Activated naive CD4-positive, alpha-beta T cell treated with anti-CD3 and anti-CD28 coated beads, Interleukin-2, amount 10 ng/mL, durations not matched to agents 7 days and 5 days (primary cell): ENCODE measurements at regions not wholly inside any gene's neighbourhood (a gene's known extent, or its start where the extent isn't known, plus 50 kb on each side); places are given as distances from the start of the nearest gene placed in this dataset.
"Not testable (repeated sequence)": the region's sequence is repeated elsewhere in the genome, so short reads cannot be mapped to it uniquely, and the experiment has no call there.

Experiments used
- CTCF ChIA-PET: fragments of 350-600 bp; sonication (Branson Sonifier 250); formaldehyde crosslinking; loops from one replicate; lab custom pipeline; 2021; ENCODE audit warnings: antibody characterized with exemption; lab: Charles Lee
- DNase-seq: peaks from one replicate; pipeline ENCODE4 v3.0.0-alpha.2; 2020
- H3K27ac Mint-ChIP-seq: one replicate; pipeline ENCODE4 v1.8.0; 2021; ENCODE audit warnings: mild to moderate bottlenecking, moderate library complexity, mixed read lengths
- H3K27me3 Mint-ChIP-seq: one replicate; pipeline ENCODE4 v1.8.0; 2021; ENCODE audit warnings: mild to moderate bottlenecking, mixed read lengths
- H3K36me3 Mint-ChIP-seq: one replicate; pipeline ENCODE4 v1.8.0; 2021; ENCODE audit warnings: mixed read lengths
- H3K4me1 Mint-ChIP-seq: one replicate; pipeline ENCODE4 v1.8.0; 2021; ENCODE audit warnings: mixed read lengths
- H3K4me3 Mint-ChIP-seq: one replicate; pipeline ENCODE4 v1.8.0; 2021; ENCODE audit warnings: mild to moderate bottlenecking, moderate library complexity, mixed read lengths
- H3K9me3 Mint-ChIP-seq: one replicate; pipeline ENCODE4 v1.8.0; 2021; ENCODE audit warnings: mixed read lengths

- DNase-seq, H3K27me3 Mint-ChIP-seq, H3K4me1 Mint-ChIP-seq, H3K4me3 Mint-ChIP-seq, CTCF ChIA-PET, H3K27ac Mint-ChIP-seq, H3K36me3 Mint-ChIP-seq, H3K9me3 Mint-ChIP-seq: not testable (repeated sequence)
Observed at GRCh38 chrX:63209645-63210044, 141.5 kb downstream of the SPIN4 start.

- H3K4me1 Mint-ChIP-seq, H3K4me3 Mint-ChIP-seq, CTCF ChIA-PET, H3K27me3 Mint-ChIP-seq, H3K36me3 Mint-ChIP-seq, H3K9me3 Mint-ChIP-seq, DNase-seq, H3K27ac Mint-ChIP-seq: not testable (repeated sequence)
Observed at GRCh38 chrX:63209128-63209527, 142.0 kb downstream of the SPIN4 start.

- H3K9me3 Mint-ChIP-seq, H3K36me3 Mint-ChIP-seq, H3K4me1 Mint-ChIP-seq, H3K27me3 Mint-ChIP-seq, CTCF ChIA-PET, H3K4me3 Mint-ChIP-seq, DNase-seq, H3K27ac Mint-ChIP-seq: not testable (repeated sequence)
Observed at GRCh38 chrX:63204266-63205074, 146.7 kb downstream of the SPIN4 start.

- CTCF ChIA-PET, H3K27me3 Mint-ChIP-seq, DNase-seq, H3K36me3 Mint-ChIP-seq, H3K27ac Mint-ChIP-seq, H3K4me3 Mint-ChIP-seq, H3K9me3 Mint-ChIP-seq, H3K4me1 Mint-ChIP-seq: not testable (repeated sequence)
Observed at GRCh38 chrX:63201987-63202386, 149.1 kb downstream of the SPIN4 start.

GRCh38 chrX:63198693-63199092 lies 152.4 kb downstream of the SPIN4 start:
- H3K4me3 Mint-ChIP-seq, H3K9me3 Mint-ChIP-seq, CTCF ChIA-PET, H3K4me1 Mint-ChIP-seq, H3K36me3 Mint-ChIP-seq, H3K27me3 Mint-ChIP-seq, DNase-seq, H3K27ac Mint-ChIP-seq: not testable (repeated sequence)

- H3K36me3 Mint-ChIP-seq, H3K27me3 Mint-ChIP-seq, DNase-seq, CTCF ChIA-PET, H3K4me3 Mint-ChIP-seq, H3K9me3 Mint-ChIP-seq, H3K27ac Mint-ChIP-seq, H3K4me1 Mint-ChIP-seq: not testable (repeated sequence)
Observed at GRCh38 chrX:63192366-63193041, 158.6 kb downstream of the SPIN4 start.

GRCh38 chrX:63186137-63186536 lies 165.0 kb downstream of the SPIN4 start:
- CTCF ChIA-PET: no interaction called here
- H3K27ac Mint-ChIP-seq: no peak overlapping the region

GRCh38 chrX:63179852-63180251 lies 171.3 kb downstream of the SPIN4 start:
- H3K36me3 Mint-ChIP-seq, H3K9me3 Mint-ChIP-seq, CTCF ChIA-PET: not testable (repeated sequence)

More at GRCh38 chrX:63186137-63186536, 165.0 kb downstream of the SPIN4 start:
- no peaks in the 10 kb centered on the region for H3K4me1 Mint-ChIP-seq
- no peak overlapping the region for H3K4me3 Mint-ChIP-seq
- no peaks in the 10 kb centered on the region for H3K27me3 Mint-ChIP-seq
- no peak for DNase-seq
- H3K9me3 Mint-ChIP-seq: peaks cover 3% of the 10 kb centered on the region
- H3K36me3 Mint-ChIP-seq: peaks cover 2% of the 10 kb centered on the region

GRCh38 chrX:63176578-63176977 lies 174.6 kb downstream of the SPIN4 start:
- CTCF ChIA-PET, H3K4me1 Mint-ChIP-seq, H3K27ac Mint-ChIP-seq, DNase-seq, H3K36me3 Mint-ChIP-seq, H3K27me3 Mint-ChIP-seq, H3K4me3 Mint-ChIP-seq, H3K9me3 Mint-ChIP-seq: not testable (repeated sequence)

More at GRCh38 chrX:63179852-63180251, 171.3 kb downstream of the SPIN4 start:
- not testable (repeated sequence) for H3K27ac Mint-ChIP-seq, H3K4me1 Mint-ChIP-seq, H3K27me3 Mint-ChIP-seq, H3K4me3 Mint-ChIP-seq, DNase-seq

GRCh38 chrX:63173841-63174718 lies 177.1 kb downstream of the SPIN4 start:
- H3K36me3 Mint-ChIP-seq, DNase-seq, H3K27me3 Mint-ChIP-seq, H3K27ac Mint-ChIP-seq, H3K9me3 Mint-ChIP-seq, CTCF ChIA-PET, H3K4me3 Mint-ChIP-seq, H3K4me1 Mint-ChIP-seq: not testable (repeated sequence)

- H3K9me3 Mint-ChIP-seq, DNase-seq, CTCF ChIA-PET, H3K27ac Mint-ChIP-seq, H3K4me1 Mint-ChIP-seq, H3K27me3 Mint-ChIP-seq, H3K4me3 Mint-ChIP-seq, H3K36me3 Mint-ChIP-seq: not testable (repeated sequence)
Observed at GRCh38 chrX:63169416-63169815, 181.7 kb downstream of the SPIN4 start.

- H3K4me3 Mint-ChIP-seq, H3K4me1 Mint-ChIP-seq, CTCF ChIA-PET, H3K9me3 Mint-ChIP-seq, H3K27ac Mint-ChIP-seq, H3K36me3 Mint-ChIP-seq, DNase-seq, H3K27me3 Mint-ChIP-seq: not testable (repeated sequence)
Observed at GRCh38 chrX:63168949-63169348, 182.2 kb downstream of the SPIN4 start.

- H3K27ac Mint-ChIP-seq, DNase-seq, H3K4me3 Mint-ChIP-seq, CTCF ChIA-PET, H3K9me3 Mint-ChIP-seq, H3K36me3 Mint-ChIP-seq, H3K4me1 Mint-ChIP-seq, H3K27me3 Mint-ChIP-seq: not testable (repeated sequence)
Observed at GRCh38 chrX:63167002-63167401, 184.1 kb downstream of the SPIN4 start.

- H3K36me3 Mint-ChIP-seq, H3K4me3 Mint-ChIP-seq, H3K27me3 Mint-ChIP-seq, H3K27ac Mint-ChIP-seq, CTCF ChIA-PET, H3K4me1 Mint-ChIP-seq, DNase-seq, H3K9me3 Mint-ChIP-seq: not testable (repeated sequence)
Observed at GRCh38 chrX:63160994-63161393, 190.1 kb downstream of the SPIN4 start.
